K562 (cell line): ENCODE measurements at regions not wholly inside any gene's neighbourhood (a gene's known extent, or its start where the extent isn't known, plus 50 kb on each side); places are given as distances from the start of the nearest gene placed in this dataset.

Experiments
- ATAC-seq: fragments of 200-7000 bp; cut with Tn5 transposase; 3 replicates; pipeline ENCODE4 v1.9.1; 2020; ENCODE audit warnings: moderate library complexity
- BruUV-seq: library from RNA; stranded (reverse); fragments of 400-500 nt; replicated peaks from 2 replicates; lab custom pipeline; 2021; lab: Mats Ljungman, UMichigan
- CTCF ChIA-PET: fragments of 300-600 bp; formaldehyde crosslinking; extraction: SDS; loops from one replicate; lab custom pipeline; 2021; ENCODE audit warnings: low intra/inter-chr PET ratio; lab: Yijun Ruan, JAX
- POLR2A ChIA-PET: fragments of 300-600, 350-650 bp; sonication (Branson Sonifier 250); formaldehyde crosslinking; extraction: SDS; loops from one replicate; lab custom pipeline; 2021; ENCODE audit warnings: antibody characterized with exemption, inconsistent platforms; lab: Yijun Ruan, JAX
- DNase-seq, 4 experiments: peaks; one replicate each; pipeline versions ENCODE4 v3.0.0 to v3.0.0-alpha.2; 2011 to 2018; ENCODE audit warnings: low spot score in 3 of 4, mixed read lengths in 3 of 4; ENCODE audit errors: extremely low read depth in 1 of 4
- FAIRE-seq: peaks from 2 replicates; lab custom pipeline; 2011; peaks lifted over from hg19 to GRCh38; lab: Jason Lieb, UNC
- H2AFZ ChIP-seq: 2 replicates; pipeline ENCODE4 v1.6.0; 2011; ENCODE audit warnings: low read depth, low read length, control low read depth, inconsistent platforms
- H3K27ac ChIP-seq: fragments of 200-600 bp; 3 replicates; pipeline ENCODE4 v1.8.0; 2011; ENCODE audit warnings: low read depth, mild to moderate bottlenecking, control low read depth, inconsistent platforms, low read length, moderate library complexity, mixed read lengths; ENCODE audit errors: extremely low read depth
- H3K27me3 ChIP-seq, 2 experiments: fragments of 300-600 bp in 1 of 2; 2 replicates in 1 of 2; 3 replicates in 1 of 2; pipeline versions ENCODE4 v1.6.0 to v1.8.0; 2011; ENCODE audit warnings: inconsistent platforms in 2 of 2, low read length in 2 of 2, mild to moderate bottlenecking in 1 of 2, mixed read lengths in 1 of 2, moderate library complexity in 1 of 2; ENCODE audit not compliant: control insufficient read depth in 2 of 2, insufficient read depth in 2 of 2
- H3K36me3 ChIP-seq: fragments of 300-600 bp; 3 replicates; pipeline ENCODE4 v1.8.0; 2011; ENCODE audit warnings: mild to moderate bottlenecking, low read length, inconsistent platforms; ENCODE audit not compliant: control insufficient read depth, insufficient read depth
- H3K4me1 ChIP-seq, 2 experiments: fragments of 200-600 bp in 1 of 2; replicated peaks in 1 of 2; 2 replicates in 1 of 2; 3 replicates in 1 of 2; pipeline versions ENCODE4 v1.5.1 to v1.8.0; 2011; ENCODE audit warnings: inconsistent platforms in 2 of 2, low read length in 2 of 2, mild to moderate bottlenecking in 1 of 2, mixed read lengths in 1 of 2, moderate library complexity in 1 of 2; ENCODE audit not compliant: control insufficient read depth in 2 of 2, insufficient read depth in 2 of 2
- H3K4me2 ChIP-seq: 2 replicates; pipeline ENCODE4 v1.6.1; 2011; ENCODE audit warnings: low read length, control low read depth, inconsistent platforms, mixed read lengths; ENCODE audit not compliant: insufficient read depth
- H3K4me3 ChIP-seq: fragments of 200-600 bp; sonication (generic), shearing (Covaris generic); 2 replicates; pipeline ENCODE4 v1.5.1; 2016; ENCODE audit warnings: control low read depth, inconsistent platforms
- H3K79me2 ChIP-seq: fragments of 200-600 bp; 3 replicates; pipeline ENCODE4 v1.8.0; 2011; ENCODE audit warnings: low read length, inconsistent platforms; ENCODE audit not compliant: control insufficient read depth, insufficient read depth
- H3K9ac ChIP-seq, 2 experiments: 2 replicates each; pipeline versions ENCODE4 v1.6.0 to v1.6.1; 2011; ENCODE audit warnings: low read depth in 2 of 2, low read length in 2 of 2, control low read depth in 1 of 2, inconsistent platforms in 1 of 2, mild to moderate bottlenecking in 1 of 2, mixed read lengths in 1 of 2; ENCODE audit not compliant: insufficient read depth in 1 of 2
- H3K9me1 ChIP-seq: one replicate; pipeline ENCODE4 v1.6.0; 2011; ENCODE audit warnings: inconsistent platforms, mild to moderate bottlenecking, low read length, moderate library complexity; ENCODE audit not compliant: control insufficient read depth, insufficient read depth
- H3K9me3 ChIP-seq: replicated peaks from 2 replicates; pipeline ENCODE4 v1.5.1; 2011; ENCODE audit warnings: low read depth, low read length, inconsistent platforms; ENCODE audit not compliant: control insufficient read depth, insufficient read depth
- H4K20me1 ChIP-seq: replicated peaks from 2 replicates; pipeline ENCODE4 v1.6.1; 2011; ENCODE audit warnings: low read length, inconsistent platforms, mixed read lengths; ENCODE audit not compliant: control insufficient read depth, insufficient read depth
- BRD4 ChIP-seq: fragments of 200-600 bp; sonication (generic); IDR thresholded peaks from 2 replicates; pipeline ENCODE4 v1.6.1; 2017; ENCODE audit warnings: inconsistent platforms
- C11orf30 ChIP-seq: fragments of 450-650 bp; IDR thresholded peaks from 2 replicates; pipeline ENCODE4 v1.6.1; 2016; ENCODE audit warnings: low read depth, mild to moderate bottlenecking
- EGR1 ChIP-seq: fragments of 450-650 bp; conservative IDR thresholded peaks from 2 replicates; pipeline ENCODE4 v1.6.1; 2017; ENCODE audit warnings: mild to moderate bottlenecking
- FOXJ2 ChIP-seq: fragments of 200-800 bp; sonication (Bioruptor generic); IDR thresholded peaks from 2 replicates; pipeline ENCODE4 v1.6.1; 2016; ENCODE audit warnings: missing genetic modification characterization, missing compliant biosample characterization
- FOXJ3 ChIP-seq: sonication (generic); formaldehyde crosslinking; IDR thresholded peaks from 2 replicates; pipeline ENCODE4 v1.4.0; 2020; ENCODE audit warnings: mild to moderate bottlenecking, missing genetic modification reagents
- MEF2A ChIP-seq: IDR thresholded peaks from 2 replicates; pipeline ENCODE4 v1.6.1; 2011; ENCODE audit warnings: low read depth, mild to moderate bottlenecking, low read length, moderate library complexity; ENCODE audit not compliant: control insufficient read depth
- RFX5 ChIP-seq: IDR thresholded peaks from 2 replicates; pipeline ENCODE4 v1.6.1; 2011; ENCODE audit warnings: low read depth, mild to moderate bottlenecking, improper control_type of control experiment, low read length
- SPI1 ChIP-seq: IDR thresholded peaks from 2 replicates; pipeline ENCODE4 v1.6.1; 2011; ENCODE audit warnings: low read depth, low read length, control low read depth, borderline replicate concordance
- XRCC5 ChIP-seq: fragments of 200-400 bp; formaldehyde crosslinking; IDR thresholded peaks from 2 replicates; pipeline ENCODE4 v1.6.1; 2017; ENCODE audit warnings: low read depth, mild to moderate bottlenecking, low read length
- ZNF263 ChIP-seq: sonication (generic); formaldehyde crosslinking; IDR thresholded peaks from 2 replicates; pipeline ENCODE4 v1.8.0; 2022; ENCODE audit warnings: mild to moderate bottlenecking, missing genetic modification reagents, borderline replicate concordance
- ZNF316 ChIP-seq: fragments of 450-650 bp; IDR thresholded peaks from 2 replicates; pipeline ENCODE4 v1.6.1; 2016
- WGBS: fragments of 100-300 bp; shearing (Covaris generic); methylation state at CpG from one replicate; pipeline ENCODE4 v1.1.6; 2016; ENCODE audit warnings: low coverage, mixed read lengths; ENCODE audit not compliant: insufficient coverage; ENCODE audit errors: missing lambda C conversion rate; 5-methylcytosine and 5-hydroxymethylcytosine counted together
- in situ Hi-C: fragments of 300-500 bp; cut with MboI; formaldehyde crosslinking; loops from 4 replicates; pipeline ENCODE4 v1.15.0; 2018; ENCODE audit warnings: inconsistent platforms, mixed read lengths
- intact Hi-C: fragments of 100-400 bp; cut with micrococcal nuclease; formaldehyde crosslinking; loops from 2 replicates; pipeline ENCODE4 v1.14.2; 2022
- TF ChIP-seq, protein P1 (sequence below): fragments of 250-450 bp; sonication (Bioruptor Pico); IDR thresholded peaks from 2 replicates; pipeline ENCODE4 v1.5.0; 2020; ENCODE audit warnings: mild to moderate bottlenecking, borderline replicate concordance
- TF ChIP-seq, protein P2 (sequence below): fragments of 250-450 bp; sonication (Bioruptor Pico); IDR thresholded peaks from 2 replicates; pipeline ENCODE4 v1.4.0; 2020; ENCODE audit warnings: mild to moderate bottlenecking, moderate library complexity

DNA sequence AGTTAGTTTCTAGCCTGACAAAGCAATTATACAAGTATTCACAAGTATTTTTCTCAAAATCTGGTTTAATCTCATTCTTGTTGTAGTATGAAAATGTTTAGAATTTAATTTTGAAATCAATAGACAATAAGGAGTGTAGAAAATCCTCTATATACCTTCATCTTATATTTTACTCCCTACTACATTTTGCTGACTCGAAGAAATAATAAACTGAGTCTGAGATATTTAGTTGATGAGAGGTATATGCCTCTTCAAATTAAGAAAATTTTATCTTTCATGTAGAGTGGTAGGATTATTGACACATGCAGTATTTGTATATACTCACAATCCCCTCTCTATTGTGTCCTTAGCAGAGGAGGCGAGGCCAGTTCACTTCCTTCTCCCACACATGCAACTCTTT lies 477.7 kb downstream of the MAN2A1 start:
- Histone ChIP-seq H3K9ac (no peak overlapping the region), H3K9me3 (no peaks in the 10 kb centered on the region), H3K27ac (no peak overlapping the region), H3K4me1 (no peaks in the 10 kb centered on the region), H3K79me2 (no peaks in the 10 kb centered on the region), H3K27me3 (no peaks in the 10 kb centered on the region), H3K36me3 (no peaks in the 10 kb centered on the region), H3K4me3 (no peak overlapping the region), H4K20me1 (no peaks in the 10 kb centered on the region), H3K4me2 (no peak overlapping the region), H2AFZ (no peak overlapping the region), H3K9me1 (no peaks in the 10 kb centered on the region)
- 0% methylated on average over 2 of the region's 2 CpGs for WGBS
- intact Hi-C loops, result no loop called here
- DNase-seq, result no peak
- in situ Hi-C loops, result no loop called here
- ChIA-PET POLR2A (no interaction called here), CTCF (no interaction called here)
- peak; percentile 42; the same call in 1 of the 2 replicates for TF ChIP-seq ZNF316
- TF ChIP-seq, protein P1, sequence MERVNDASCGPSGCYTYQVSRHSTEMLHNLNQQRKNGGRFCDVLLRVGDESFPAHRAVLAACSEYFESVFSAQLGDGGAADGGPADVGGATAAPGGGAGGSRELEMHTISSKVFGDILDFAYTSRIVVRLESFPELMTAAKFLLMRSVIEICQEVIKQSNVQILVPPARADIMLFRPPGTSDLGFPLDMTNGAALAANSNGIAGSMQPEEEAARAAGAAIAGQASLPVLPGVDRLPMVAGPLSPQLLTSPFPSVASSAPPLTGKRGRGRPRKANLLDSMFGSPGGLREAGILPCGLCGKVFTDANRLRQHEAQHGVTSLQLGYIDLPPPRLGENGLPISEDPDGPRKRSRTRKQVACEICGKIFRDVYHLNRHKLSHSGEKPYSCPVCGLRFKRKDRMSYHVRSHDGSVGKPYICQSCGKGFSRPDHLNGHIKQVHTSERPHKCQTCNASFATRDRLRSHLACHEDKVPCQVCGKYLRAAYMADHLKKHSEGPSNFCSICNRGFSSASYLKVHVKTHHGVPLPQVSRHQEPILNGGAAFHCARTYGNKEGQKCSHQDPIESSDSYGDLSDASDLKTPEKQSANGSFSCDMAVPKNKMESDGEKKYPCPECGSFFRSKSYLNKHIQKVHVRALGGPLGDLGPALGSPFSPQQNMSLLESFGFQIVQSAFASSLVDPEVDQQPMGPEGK, result no peak
- TF ChIP-seq C11orf30, result 0 out of 2 replicates have a peak, but pooled peaks have one; percentile 29
- no TSS peak for BruUV-seq
- FAIRE-seq, result no peak
- no peak for ATAC-seq

DNA sequence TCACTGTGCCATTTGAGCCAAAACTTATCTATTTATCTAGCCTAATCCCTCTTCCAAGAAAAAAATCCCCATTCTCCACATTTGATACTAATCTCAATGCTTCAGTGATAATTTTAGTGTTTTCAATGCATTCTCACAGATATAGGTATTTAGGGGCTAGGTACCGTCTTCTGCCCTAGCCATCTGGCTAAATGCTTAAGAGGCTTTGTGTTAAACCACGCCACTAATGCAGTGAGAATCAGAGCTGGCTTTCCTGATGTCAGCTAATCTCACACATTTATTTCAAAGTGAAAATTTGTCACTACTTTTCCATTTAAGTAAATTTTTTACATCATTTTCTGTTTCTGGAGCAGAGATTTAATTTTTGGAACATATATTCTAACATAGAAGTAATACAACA lies 479.7 kb downstream of the MAN2A1 start:
- CTCF ChIA-PET, result no interaction called here
- no peaks in the 10 kb centered on the region for H3K36me3 ChIP-seq
- H2AFZ ChIP-seq, result no peak overlapping the region
- H3K79me2 ChIP-seq, result no peaks in the 10 kb centered on the region
- intact Hi-C loops, result no loop called here
- DNase-seq (no peak), ATAC-seq (no peak), FAIRE-seq (no peak)
- H3K9ac ChIP-seq, result no peak overlapping the region
- no peak overlapping the region for H3K4me3 ChIP-seq
- WGBS, result 0% methylated on average over 2 of the region's 2 CpGs
- no peak overlapping the region for H3K27ac ChIP-seq
- no TSS peak for BruUV-seq
- H3K9me3 ChIP-seq, result no peaks in the 10 kb centered on the region
- no peaks in the 10 kb centered on the region for H4K20me1 ChIP-seq
- no peaks in the 10 kb centered on the region for H3K27me3 ChIP-seq
- H3K9me1 ChIP-seq, result no peaks in the 10 kb centered on the region
- H3K4me1 ChIP-seq, result no peaks in the 10 kb centered on the region
- no peak overlapping the region for H3K4me2 ChIP-seq
- POLR2A ChIA-PET, result no interaction called here
- in situ Hi-C loops, result no loop called here
- no peak for TF ChIP-seq ZNF263 (CRISPR knock-in tag)
- TF ChIP-seq RFX5, result no peak
- TF ChIP-seq XRCC5, result no peak
- no peak for TF ChIP-seq EGR1
- no peak for TF ChIP-seq SPI1
- no peak for TF ChIP-seq FOXJ3 (CRISPR knock-in tag)
- TF ChIP-seq MEF2A, result no peak
- no peak for TF ChIP-seq BRD4
- TF ChIP-seq FOXJ2 (tag), result no peak
- TF ChIP-seq, protein P2, sequence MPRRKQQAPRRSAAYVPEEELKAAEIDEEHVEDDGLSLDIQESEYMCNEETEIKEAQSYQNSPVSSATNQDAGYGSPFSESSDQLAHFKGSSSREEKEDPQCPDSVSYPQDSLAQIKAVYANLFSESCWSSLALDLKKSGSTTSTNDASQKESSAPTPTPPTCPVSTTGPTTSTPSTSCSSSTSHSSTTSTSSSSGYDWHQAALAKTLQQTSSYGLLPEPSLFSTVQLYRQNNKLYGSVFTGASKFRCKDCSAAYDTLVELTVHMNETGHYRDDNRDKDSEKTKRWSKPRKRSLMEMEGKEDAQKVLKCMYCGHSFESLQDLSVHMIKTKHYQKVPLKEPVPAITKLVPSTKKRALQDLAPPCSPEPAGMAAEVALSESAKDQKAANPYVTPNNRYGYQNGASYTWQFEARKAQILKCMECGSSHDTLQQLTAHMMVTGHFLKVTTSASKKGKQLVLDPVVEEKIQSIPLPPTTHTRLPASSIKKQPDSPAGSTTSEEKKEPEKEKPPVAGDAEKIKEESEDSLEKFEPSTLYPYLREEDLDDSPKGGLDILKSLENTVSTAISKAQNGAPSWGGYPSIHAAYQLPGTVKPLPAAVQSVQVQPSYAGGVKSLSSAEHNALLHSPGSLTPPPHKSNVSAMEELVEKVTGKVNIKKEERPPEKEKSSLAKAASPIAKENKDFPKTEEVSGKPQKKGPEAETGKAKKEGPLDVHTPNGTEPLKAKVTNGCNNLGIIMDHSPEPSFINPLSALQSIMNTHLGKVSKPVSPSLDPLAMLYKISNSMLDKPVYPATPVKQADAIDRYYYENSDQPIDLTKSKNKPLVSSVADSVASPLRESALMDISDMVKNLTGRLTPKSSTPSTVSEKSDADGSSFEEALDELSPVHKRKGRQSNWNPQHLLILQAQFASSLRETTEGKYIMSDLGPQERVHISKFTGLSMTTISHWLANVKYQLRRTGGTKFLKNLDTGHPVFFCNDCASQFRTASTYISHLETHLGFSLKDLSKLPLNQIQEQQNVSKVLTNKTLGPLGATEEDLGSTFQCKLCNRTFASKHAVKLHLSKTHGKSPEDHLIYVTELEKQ (CRISPR knock-in tag), result no peak
